GM12878 (cell line): ENCODE measurements at regions not wholly inside any gene's neighbourhood (a gene's known extent, or its start where the extent isn't known, plus 50 kb on each side); places are given as distances from the start of the nearest gene placed in this dataset.

Experiments
- ATAC-seq: fragments of 200-7000 bp; cut with Tn5 transposase; 3 replicates; pipeline ENCODE4 v1.9.1; 2020; ENCODE audit warnings: mild to moderate bottlenecking, moderate library complexity
- BruUV-seq: library from RNA; stranded (reverse); fragments of 400-500 nt; replicated peaks from 2 replicates; lab custom pipeline; 2021; lab: Mats Ljungman, UMichigan
- CTCF ChIA-PET: fragments of 300-600 bp; sonication (Branson Sonifier 250); formaldehyde crosslinking; extraction: SDS; loops from one replicate; lab custom pipeline; 2021; ENCODE audit warnings: inconsistent platforms; lab: Yijun Ruan, JAX
- POLR2A ChIA-PET: fragments of 350-600 bp; formaldehyde crosslinking; extraction: SDS; loops from one replicate; lab custom pipeline; 2021; ENCODE audit warnings: inconsistent platforms; lab: Charles Lee
- RAD21 ChIA-PET: fragments of 300-600 bp; sonication (Branson Sonifier 250); formaldehyde crosslinking; loops from one replicate; lab custom pipeline; 2023; ENCODE audit warnings: antibody characterized with exemption; ENCODE audit not compliant: unreplicated experiment; lab: Charles Lee
- SMC1A ChIA-PET: fragments of 300-600 bp; sonication (Branson Sonifier 250); formaldehyde crosslinking; loops from one replicate; lab custom pipeline; 2023; ENCODE audit not compliant: unreplicated experiment, uncharacterized antibody; lab: Charles Lee
- DNase-seq: peaks from one replicate; pipeline ENCODE4 v3.0.0-alpha.2; 2011; ENCODE audit warnings: low read depth, low spot score
- FAIRE-seq: peaks from 3 replicates; lab custom pipeline; 2011; peaks lifted over from hg19 to GRCh38; lab: Jason Lieb, UNC
- H2AFZ ChIP-seq: 2 replicates; pipeline ENCODE4 v1.6.0; 2011; ENCODE audit warnings: low read depth, low read length, control low read depth; ENCODE audit not compliant: control insufficient read depth
- H3K27ac ChIP-seq: 2 replicates; pipeline ENCODE4 v1.5.1; 2011; ENCODE audit warnings: control low read depth; ENCODE audit not compliant: control insufficient read depth, insufficient read depth
- H3K27me3 ChIP-seq, 2 experiments: replicated peaks in 1 of 2; 2 replicates each; pipeline versions ENCODE4 v1.6.0 to v1.6.1; 2011; ENCODE audit warnings: low read length in 1 of 2; ENCODE audit not compliant: control insufficient read depth in 2 of 2, insufficient read depth in 2 of 2
- H3K36me3 ChIP-seq, 2 experiments: 2 replicates each; pipeline ENCODE4 v1.5.1; 2011; ENCODE audit warnings: low read length in 1 of 2; ENCODE audit not compliant: control insufficient read depth in 2 of 2, insufficient read depth in 2 of 2
- H3K4me1 ChIP-seq: 2 replicates; pipeline ENCODE4 v1.6.1; 2011; ENCODE audit warnings: mild to moderate bottlenecking, low read length, moderate library complexity, mixed read lengths; ENCODE audit not compliant: control insufficient read depth, insufficient read depth
- H3K4me2 ChIP-seq: 2 replicates; pipeline ENCODE4 v1.6.0; 2011; ENCODE audit warnings: control low read depth; ENCODE audit not compliant: control insufficient read depth, insufficient read depth
- H3K4me3 ChIP-seq: fragments of 200-600 bp; sonication (generic); 2 replicates; pipeline ENCODE4 v1.5.1; 2016
- H3K79me2 ChIP-seq: 2 replicates; pipeline ENCODE4 v1.6.0; 2011; ENCODE audit warnings: low read length; ENCODE audit not compliant: control insufficient read depth, insufficient read depth
- H3K9ac ChIP-seq: 2 replicates; pipeline ENCODE4 v1.8.0; 2011; ENCODE audit warnings: low read length, control low read depth, mixed read lengths; ENCODE audit not compliant: control insufficient read depth, insufficient read depth
- H3K9me3 ChIP-seq: replicated peaks from 3 replicates; pipeline ENCODE4 v1.5.1; 2011; ENCODE audit warnings: mild to moderate bottlenecking, low read length; ENCODE audit not compliant: control insufficient read depth, insufficient read depth
- H4K20me1 ChIP-seq: 2 replicates; pipeline ENCODE4 v1.6.0; 2011; ENCODE audit not compliant: control insufficient read depth, insufficient read depth
- ATF7 ChIP-seq: fragments of 450-650 bp; IDR thresholded peaks from 2 replicates; pipeline ENCODE4 v1.6.1; 2016; ENCODE audit warnings: low read depth, mild to moderate bottlenecking
- CHD1 ChIP-seq: IDR thresholded peaks from 2 replicates; pipeline ENCODE4 v1.6.1; 2012; ENCODE audit warnings: low read depth, low read length, improper control_type of control experiment
- CUX1 ChIP-seq: IDR thresholded peaks from 2 replicates; pipeline ENCODE4 v1.6.1; 2012; ENCODE audit warnings: improper control_type of control experiment, low read depth, low read length; ENCODE audit not compliant: insufficient replicate concordance
- ESRRA ChIP-seq: IDR thresholded peaks from 2 replicates; pipeline ENCODE4 v1.6.1; 2012; ENCODE audit warnings: mild to moderate bottlenecking, low read length, improper control_type of control experiment
- EZH2 ChIP-seq: IDR thresholded peaks from 2 replicates; pipeline ENCODE4 v1.6.1; 2012; ENCODE audit warnings: low read depth, mild to moderate bottlenecking, control low read depth, inconsistent platforms, low read length, borderline replicate concordance; ENCODE audit not compliant: control insufficient read depth
- PAX8 ChIP-seq: fragments of 450-650 bp; IDR thresholded peaks from 2 replicates; pipeline ENCODE4 v1.6.1; 2017; ENCODE audit warnings: mild to moderate bottlenecking, moderate library complexity
- SP1 ChIP-seq: IDR thresholded peaks from one replicate; pipeline ENCODE4 v1.6.1; 2011; ENCODE audit warnings: low read depth, low read length
- STAT3 ChIP-seq: IDR thresholded peaks from 2 replicates; pipeline ENCODE4 v1.6.1; 2011; ENCODE audit warnings: low read depth, low read length, improper control_type of control experiment
- SUZ12 ChIP-seq: fragments of 200-600 bp; sonication (generic); IDR thresholded peaks from one replicate; pipeline ENCODE4 v1.6.1; 2018; ENCODE audit warnings: antibody characterized with exemption, mild to moderate bottlenecking; ENCODE audit not compliant: unreplicated experiment
- TCF7 ChIP-seq: IDR thresholded peaks from 2 replicates; pipeline ENCODE4 v1.6.1; 2014; ENCODE audit warnings: antibody characterized with exemption, borderline replicate concordance
- ZNF24 ChIP-seq: fragments of 450-650 bp; IDR thresholded peaks from 2 replicates; pipeline ENCODE4 v1.6.1; 2017; ENCODE audit warnings: antibody characterized with exemption, mild to moderate bottlenecking
- WGBS: methylation state at CpG from one replicate; pipeline ENCODE4 v1.1.6; 2016; ENCODE audit warnings: low lambda C conversion rate; ENCODE audit not compliant: insufficient replicate concordance, insufficient coverage; ENCODE audit errors: missing lambda C conversion rate; 5-methylcytosine and 5-hydroxymethylcytosine counted together
- in situ Hi-C: fragments of 300-500 bp; cut with MboI; formaldehyde crosslinking; loops from 9 replicates; pipeline ENCODE4 v1.14.3; 2018; ENCODE audit warnings: mixed read lengths
- intact Hi-C: fragments of 100-400 bp; cut with micrococcal nuclease; formaldehyde crosslinking; loops from one replicate; pipeline ENCODE4 v1.14.2; 2022; ENCODE audit not compliant: unreplicated experiment
- TF ChIP-seq, protein P1 (sequence below): fragments of 450-650 bp; IDR thresholded peaks from 2 replicates; pipeline ENCODE4 v1.6.1; 2017; ENCODE audit warnings: borderline replicate concordance
- TF ChIP-seq, protein P2 (sequence below): fragments of 450-650 bp; IDR thresholded peaks from 2 replicates; pipeline ENCODE4 v1.6.1; 2017; ENCODE audit warnings: mild to moderate bottlenecking, moderate library complexity

DNA sequence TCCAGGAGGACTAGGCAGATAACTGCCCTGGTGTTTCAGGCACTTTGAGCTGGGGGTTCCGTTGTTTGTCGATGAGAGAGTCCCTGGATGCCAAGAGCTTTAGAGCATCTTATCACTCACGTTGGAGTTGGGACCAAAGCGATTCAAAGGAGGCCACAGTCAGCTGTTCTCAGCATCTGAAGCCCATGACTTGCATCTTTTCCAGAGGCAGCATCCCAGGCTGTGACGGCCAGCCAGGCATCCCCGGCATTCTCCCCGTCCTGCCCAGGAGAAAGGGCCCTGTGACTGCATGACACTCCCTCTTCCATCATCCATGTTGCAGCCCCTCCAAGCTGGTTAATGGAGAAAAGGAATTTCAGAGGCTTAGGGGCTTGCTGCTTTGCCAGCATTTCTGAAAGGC, 520.3 kb downstream of the CDH26 start:
- BruUV-seq = no TSS peak
- ChIA-PET RAD21 (no interaction called here), CTCF (no interaction called here), POLR2A (no interaction called here)
- DNase-seq (no peak), ATAC-seq (no peak), FAIRE-seq (no peak)
- intact Hi-C loops (no loop called here), in situ Hi-C loops (no loop called here)
- H3K4me2 ChIP-seq = no peak overlapping the region
- no peaks in the 10 kb centered on the region for H4K20me1 ChIP-seq
- no peaks in the 10 kb centered on the region for H3K27me3 ChIP-seq
- H3K9ac ChIP-seq = no peak overlapping the region
- H3K4me1 ChIP-seq = no peaks in the 10 kb centered on the region
- no peak overlapping the region for H3K27ac ChIP-seq
- no peak overlapping the region for H3K4me3 ChIP-seq
- 6% methylated on average over 7 of the region's 7 CpGs for WGBS
- no peak overlapping the region for H2AFZ ChIP-seq
- no peaks in the 10 kb centered on the region for H3K79me2 ChIP-seq
- no peaks in the 10 kb centered on the region for H3K36me3 ChIP-seq
- no peaks in the 10 kb centered on the region; the same call in 2 of the 3 replicates for H3K9me3 ChIP-seq
- no peak for TF ChIP-seq ATF7
- TF ChIP-seq SUZ12 = no peak
- TF ChIP-seq SP1 = no peak
- no peak for TF ChIP-seq CHD1
- no peak for TF ChIP-seq ZNF24
- TF ChIP-seq CUX1 = no peak
- no peak for TF ChIP-seq EZH2
- TF ChIP-seq STAT3 = no peak
- TF ChIP-seq TCF7 = no peak
- TF ChIP-seq PAX8 = no peak
- TF ChIP-seq, protein P1, sequence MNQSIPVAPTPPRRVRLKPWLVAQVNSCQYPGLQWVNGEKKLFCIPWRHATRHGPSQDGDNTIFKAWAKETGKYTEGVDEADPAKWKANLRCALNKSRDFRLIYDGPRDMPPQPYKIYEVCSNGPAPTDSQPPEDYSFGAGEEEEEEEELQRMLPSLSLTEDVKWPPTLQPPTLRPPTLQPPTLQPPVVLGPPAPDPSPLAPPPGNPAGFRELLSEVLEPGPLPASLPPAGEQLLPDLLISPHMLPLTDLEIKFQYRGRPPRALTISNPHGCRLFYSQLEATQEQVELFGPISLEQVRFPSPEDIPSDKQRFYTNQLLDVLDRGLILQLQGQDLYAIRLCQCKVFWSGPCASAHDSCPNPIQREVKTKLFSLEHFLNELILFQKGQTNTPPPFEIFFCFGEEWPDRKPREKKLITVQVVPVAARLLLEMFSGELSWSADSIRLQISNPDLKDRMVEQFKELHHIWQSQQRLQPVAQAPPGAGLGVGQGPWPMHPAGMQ = no peak
- TF ChIP-seq ESRRA = no peak
- TF ChIP-seq, protein P2, sequence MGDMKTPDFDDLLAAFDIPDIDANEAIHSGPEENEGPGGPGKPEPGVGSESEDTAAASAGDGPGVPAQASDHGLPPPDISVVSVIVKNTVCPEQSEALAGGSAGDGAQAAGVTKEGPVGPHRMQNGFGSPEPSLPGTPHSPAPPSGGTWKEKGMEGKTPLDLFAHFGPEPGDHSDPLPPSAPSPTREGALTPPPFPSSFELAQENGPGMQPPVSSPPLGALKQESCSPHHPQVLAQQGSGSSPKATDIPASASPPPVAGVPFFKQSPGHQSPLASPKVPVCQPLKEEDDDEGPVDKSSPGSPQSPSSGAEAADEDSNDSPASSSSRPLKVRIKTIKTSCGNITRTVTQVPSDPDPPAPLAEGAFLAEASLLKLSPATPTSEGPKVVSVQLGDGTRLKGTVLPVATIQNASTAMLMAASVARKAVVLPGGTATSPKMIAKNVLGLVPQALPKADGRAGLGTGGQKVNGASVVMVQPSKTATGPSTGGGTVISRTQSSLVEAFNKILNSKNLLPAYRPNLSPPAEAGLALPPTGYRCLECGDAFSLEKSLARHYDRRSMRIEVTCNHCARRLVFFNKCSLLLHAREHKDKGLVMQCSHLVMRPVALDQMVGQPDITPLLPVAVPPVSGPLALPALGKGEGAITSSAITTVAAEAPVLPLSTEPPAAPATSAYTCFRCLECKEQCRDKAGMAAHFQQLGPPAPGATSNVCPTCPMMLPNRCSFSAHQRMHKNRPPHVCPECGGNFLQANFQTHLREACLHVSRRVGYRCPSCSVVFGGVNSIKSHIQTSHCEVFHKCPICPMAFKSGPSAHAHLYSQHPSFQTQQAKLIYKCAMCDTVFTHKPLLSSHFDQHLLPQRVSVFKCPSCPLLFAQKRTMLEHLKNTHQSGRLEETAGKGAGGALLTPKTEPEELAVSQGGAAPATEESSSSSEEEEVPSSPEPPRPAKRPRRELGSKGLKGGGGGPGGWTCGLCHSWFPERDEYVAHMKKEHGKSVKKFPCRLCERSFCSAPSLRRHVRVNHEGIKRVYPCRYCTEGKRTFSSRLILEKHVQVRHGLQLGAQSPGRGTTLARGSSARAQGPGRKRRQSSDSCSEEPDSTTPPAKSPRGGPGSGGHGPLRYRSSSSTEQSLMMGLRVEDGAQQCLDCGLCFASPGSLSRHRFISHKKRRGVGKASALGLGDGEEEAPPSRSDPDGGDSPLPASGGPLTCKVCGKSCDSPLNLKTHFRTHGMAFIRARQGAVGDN = no peak
- TF ChIP-seq, all 136 proteins: peak for 0
- SMC1A ChIA-PET = no interaction called here
